Ramos (cell line): ENCODE measurements at regions not wholly inside any gene's neighbourhood (a gene's known extent, or its start where the extent isn't known, plus 50 kb on each side); places are given as distances from the start of the nearest gene placed in this dataset.
"Not testable (repeated sequence)": the region's sequence is repeated elsewhere in the genome, so short reads cannot be mapped to it uniquely, and the experiment has no call there.

Source experiments
- in situ Hi-C: fragments of 300-500 bp; cut with MboI; formaldehyde crosslinking; loops from one replicate; pipeline ENCODE4 v1.14.3; 2022; ENCODE audit warnings: low sequenced_read_pairs; ENCODE audit not compliant: unreplicated experiment

GRCh38 chr2:39879001-39879400, 99.9 kb upstream of the THUMPD2 start:
- in situ Hi-C loops: not testable (repeated sequence)

GRCh38 chr2:39875914-39876267, 96.8 kb upstream of the THUMPD2 start:
- in situ Hi-C loops: no loop called here

- in situ Hi-C loops: no loop called here
Measured at GRCh38 chr2:39875182-39875913, 96.3 kb upstream of the THUMPD2 start.

- in situ Hi-C loops: no loop called here
Measured at GRCh38 chr2:39874236-39874635, 95.2 kb upstream of the THUMPD2 start.

- in situ Hi-C loops: no loop called here
Measured at GRCh38 chr2:39873586-39873985, 94.5 kb upstream of the THUMPD2 start.

GRCh38 chr2:39872748-39873147, 93.7 kb upstream of the THUMPD2 start:
- in situ Hi-C loops: no loop called here

GRCh38 chr2:39871291-39871761, 92.3 kb upstream of the THUMPD2 start:
- in situ Hi-C loops: no loop called here

- in situ Hi-C loops: no loop called here
Measured at GRCh38 chr2:39870871-39871270, 91.8 kb upstream of the THUMPD2 start.

GRCh38 chr2:39867268-39867667, 88.2 kb upstream of the THUMPD2 start:
- in situ Hi-C loops: no loop called here

- in situ Hi-C loops: no loop called here
Measured at GRCh38 chr2:39865751-39866150, 86.7 kb upstream of the THUMPD2 start.

GRCh38 chr2:39863672-39864071, 84.6 kb upstream of the THUMPD2 start:
- in situ Hi-C loops: not testable (repeated sequence)

- in situ Hi-C loops: no loop called here
Measured at GRCh38 chr2:39860538-39860937, 81.5 kb upstream of the THUMPD2 start.

- in situ Hi-C loops: no loop called here
Measured at GRCh38 chr2:39858677-39859076, 79.6 kb upstream of the THUMPD2 start.

- in situ Hi-C loops: no loop called here
Measured at GRCh38 chr2:39855856-39856255, 76.8 kb upstream of the THUMPD2 start.

- in situ Hi-C loops: no loop called here
Measured at GRCh38 chr2:39854771-39855170, 75.7 kb upstream of the THUMPD2 start.

- in situ Hi-C loops: no loop called here
Measured at GRCh38 chr2:39852831-39853230, 73.8 kb upstream of the THUMPD2 start.

GRCh38 chr2:39851651-39852110, 72.6 kb upstream of the THUMPD2 start:
- in situ Hi-C loops: no loop called here

GRCh38 chr2:39851251-39851650, 72.2 kb upstream of the THUMPD2 start:
- in situ Hi-C loops: no loop called here

- in situ Hi-C loops: no loop called here
Measured at GRCh38 chr2:39849982-39850526, 71.0 kb upstream of the THUMPD2 start.

- in situ Hi-C loops: no loop called here
Measured at GRCh38 chr2:39849064-39849463, 70.0 kb upstream of the THUMPD2 start.

- in situ Hi-C loops: no loop called here
Measured at GRCh38 chr2:39845460-39846146, 66.5 kb upstream of the THUMPD2 start.
